ENCODE measurements at regions not wholly inside any gene's neighbourhood (a gene's known extent, or its start where the extent isn't known, plus 50 kb on each side); places are given as distances from the start of the nearest gene placed in this dataset.

- TF ChIP-seq BHLHE40 (IDR thresholded peaks at IDR 0.05; ENCODE audit: low read depth, low read length) (no peak), CEBPB (IDR thresholded peaks at IDR 0.05; ENCODE audit: low read depth, low read length) (no peak), NFE2L2 (IDR thresholded peaks at IDR 0.05; ENCODE audit: low read depth, low read length) (no peak), CHD1 (IDR thresholded peaks at IDR 0.05; ENCODE audit: low read depth, low read length) (no peak), RFX5 (IDR thresholded peaks at IDR 0.05; ENCODE audit: low read depth, low read length) (no peak)
- TF ChIP-seq, protein P1, sequence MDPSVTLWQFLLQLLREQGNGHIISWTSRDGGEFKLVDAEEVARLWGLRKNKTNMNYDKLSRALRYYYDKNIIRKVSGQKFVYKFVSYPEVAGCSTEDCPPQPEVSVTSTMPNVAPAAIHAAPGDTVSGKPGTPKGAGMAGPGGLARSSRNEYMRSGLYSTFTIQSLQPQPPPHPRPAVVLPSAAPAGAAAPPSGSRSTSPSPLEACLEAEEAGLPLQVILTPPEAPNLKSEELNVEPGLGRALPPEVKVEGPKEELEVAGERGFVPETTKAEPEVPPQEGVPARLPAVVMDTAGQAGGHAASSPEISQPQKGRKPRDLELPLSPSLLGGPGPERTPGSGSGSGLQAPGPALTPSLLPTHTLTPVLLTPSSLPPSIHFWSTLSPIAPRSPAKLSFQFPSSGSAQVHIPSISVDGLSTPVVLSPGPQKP (IDR thresholded peaks at IDR 0.05; ENCODE audit: borderline replicate concordance, low read depth, low read length) = no peak
- Histone ChIP-seq H4K8ac (ENCODE audit: low read depth in 2 of 2, low read length in 2 of 2) (no peak overlapping the region), H2AK9ac (replicated peaks; ENCODE audit: low read depth, low read length, poor library complexity) (no peak overlapping the region), H3K9me1 (ENCODE audit: insufficient read depth, low read length) (no peaks in the 10 kb centered on the region), H4K91ac (ENCODE audit: insufficient read depth, low read depth, low read length) (no peak overlapping the region), H2BK15ac (ENCODE audit: low read depth, low read length) (no peak overlapping the region), H2BK120ac (ENCODE audit: low read depth, low read length) (no peak overlapping the region), H3K18ac (ENCODE audit: low read depth, low read length) (no peak overlapping the region), H4K5ac (ENCODE audit: low read depth, low read length) (no peak overlapping the region), H3K14ac (replicated peaks; ENCODE audit: low read depth, low read length) (no peak overlapping the region), H3K9me3 (ENCODE audit: control insufficient read depth, insufficient read depth, low read length) (peaks cover 11% of the 10 kb centered on the region), H3K27me3 (ENCODE audit: control insufficient read depth, insufficient read depth, low read length) (no peaks in the 10 kb centered on the region), H3K4me3 (ENCODE audit: insufficient read depth, low read depth, low read length) (no peak overlapping the region), H3K4me2 (ENCODE audit: low read depth, low read length) (no peak overlapping the region), H2BK5ac (ENCODE audit: low read depth, low read length, poor library complexity, severe bottlenecking) (no peak overlapping the region), H3K9ac (ENCODE audit: low read depth, low read length) (no peak overlapping the region), H3K79me1 (ENCODE audit: low read depth in 1 of 2, low read length in 2 of 2) (no peaks in the 10 kb centered on the region), H4K20me1 (ENCODE audit: insufficient read depth, low read length) (no peaks in the 10 kb centered on the region), H3K4me1 (ENCODE audit: control insufficient read depth, insufficient read depth, low read length) (no peaks in the 10 kb centered on the region), H2BK20ac (ENCODE audit: low read depth, low read length) (no peak overlapping the region), H3K36me3 (ENCODE audit: control insufficient read depth, insufficient read depth, low read length) (no peaks in the 10 kb centered on the region), H2AFZ (replicated peaks; ENCODE audit: low read length, poor library complexity) (no peak overlapping the region), H3K56ac (ENCODE audit: extremely low read depth, insufficient read depth, low read length) (no peak overlapping the region), H2AK5ac (ENCODE audit: low read depth, low read length) (no peak overlapping the region), H3K23ac (ENCODE audit: low read depth, low read length) (no peak overlapping the region), H3K4ac (ENCODE audit: low read depth, low read length) (no peak overlapping the region), H3K27ac (ENCODE audit: insufficient read depth, low read length) (no peak overlapping the region)
- DNase-seq (no peak), ATAC-seq (ENCODE audit: low read depth) (no peak)
- BruUV-seq (replicated peaks) = no TSS peak
- dilution Hi-C loops (cut with HindIII; ENCODE audit: low sequenced_read_pairs, unreplicated experiment) = no loop called here
- POLR2A ChIA-PET (ENCODE audit: unreplicated experiment) = no interaction called here
- in situ Hi-C loops (cut with MboI; ENCODE audit: low sequenced_read_pairs) = no loop called here
- intact Hi-C loops (cut with micrococcal nuclease) = no loop called here
- CTCF ChIA-PET = no interaction called here
Measured at GRCh38 chr2:156042895-156043294, 289.6 kb downstream of the NR4A2 start.

All from IMR-90 (cell line).